Common myeloid progenitor, CD34-positive (primary cell): ENCODE measurements at regions not wholly inside any gene's neighbourhood (a gene's known extent, or its start where the extent isn't known, plus 50 kb on each side); places are given as distances from the start of the nearest gene placed in this dataset.
A peak's percentile ranks its signal among the peaks of the same experiment; 100 is the strongest.

Experiments used
- CTCF ChIA-PET: fragments of 350-600 bp; sonication (Branson Sonifier 250); formaldehyde crosslinking; loops from one replicate; lab custom pipeline; 2021; ENCODE audit warnings: antibody characterized with exemption; lab: Charles Lee
- POLR2A ChIA-PET: fragments of 350-600 bp; sonication (Branson Sonifier 250); formaldehyde crosslinking; loops from one replicate; lab custom pipeline; 2021; ENCODE audit warnings: antibody characterized with exemption; lab: Charles Lee
- DNase-seq, 3 donors: peaks; one replicate each; pipeline versions ENCODE4 v3.0.0 to v3.0.0-alpha.2; 2013
- H3K27ac ChIP-seq, 2 experiments: 1 replicate in 1 of 2; 2 replicates in 1 of 2; pipeline ENCODE4 v1.7.0; 2013; ENCODE audit warnings: inconsistent platforms in 2 of 2, low read length in 2 of 2, mild to moderate bottlenecking in 2 of 2, low read depth in 1 of 2, moderate library complexity in 1 of 2; ENCODE audit not compliant: severe bottlenecking in 2 of 2, insufficient read depth in 1 of 2, poor library complexity in 1 of 2
- H3K27me3 ChIP-seq, 5 experiments: replicated peaks in 2 of 5; 1 replicate in 3 of 5; 2 replicates in 2 of 5; pipeline versions ENCODE4 v1.6.1 to v1.7.0; 2013; ENCODE audit warnings: low read length in 4 of 5, mild to moderate bottlenecking in 2 of 5, moderate library complexity in 2 of 5, inconsistent platforms in 1 of 5; ENCODE audit not compliant: insufficient read depth in 5 of 5, control insufficient read depth in 4 of 5
- H3K36me3 ChIP-seq, 4 experiments: 1 replicate in 2 of 4; 2 replicates in 2 of 4; pipeline versions ENCODE4 v1.6.1 to v1.7.0; 2013; ENCODE audit warnings: low read length in 3 of 4, control low read depth in 1 of 4, mild to moderate bottlenecking in 1 of 4; ENCODE audit not compliant: control insufficient read depth in 4 of 4, insufficient read depth in 4 of 4
- H3K4me1 ChIP-seq, 4 experiments: 1 replicate in 3 of 4; 2 replicates in 1 of 4; pipeline versions ENCODE4 v1.6.1 to v1.7.1; 2013; ENCODE audit warnings: low read length in 3 of 4, mild to moderate bottlenecking in 3 of 4, control low read depth in 1 of 4, inconsistent platforms in 1 of 4, moderate library complexity in 1 of 4; ENCODE audit not compliant: control insufficient read depth in 4 of 4, insufficient read depth in 4 of 4; ENCODE audit errors: control extremely low read depth in 1 of 4
- H3K4me3 ChIP-seq, 7 experiments: 1 replicate in 4 of 7; 2 replicates in 3 of 7; pipeline versions ENCODE4 v1.5.1 to v1.7.0; 2013; ENCODE audit warnings: mild to moderate bottlenecking in 7 of 7, low read length in 6 of 7, moderate library complexity in 6 of 7, inconsistent platforms in 2 of 7, low read depth in 2 of 7, control low read depth in 1 of 7; ENCODE audit not compliant: insufficient read depth in 4 of 7, control insufficient read depth in 1 of 7; ENCODE audit errors: extremely low read depth in 1 of 7
- H3K9me3 ChIP-seq, 5 experiments: 1 replicate in 4 of 5; 2 replicates in 1 of 5; pipeline versions ENCODE4 v1.6.1 to v1.7.1; 2013; ENCODE audit warnings: low read length in 4 of 5, mild to moderate bottlenecking in 2 of 5, inconsistent platforms in 1 of 5, low read depth in 1 of 5, moderate library complexity in 1 of 5; ENCODE audit not compliant: control insufficient read depth in 4 of 5, insufficient read depth in 2 of 5; ENCODE audit errors: control extremely low read depth in 1 of 5
- WGBS: methylation state at CpG from one replicate; pipeline ENCODE4 v1.1.5; 2013; ENCODE audit not compliant: insufficient coverage; 5-methylcytosine and 5-hydroxymethylcytosine counted together

- no peak overlapping the region for H3K4me3 ChIP-seq
- WGBS = 31% methylated on average over 9 of the region's 16 CpGs
- H3K36me3 ChIP-seq = no peaks in the 10 kb centered on the region
- H3K27ac ChIP-seq = no peak overlapping the region
- ChIA-PET POLR2A (no interaction called here), CTCF (no interaction called here)
- peaks cover 0 to 18% (median 1%) of the 10 kb centered on the region in 5 experiments for H3K27me3 ChIP-seq
- H3K9me3 ChIP-seq = peaks cover 0 to 8% (median 0%) of the 10 kb centered on the region in 5 experiments
- peaks cover 0 to 16% (median 6%) of the 10 kb centered on the region in 4 experiments for H3K4me1 ChIP-seq
- peak in 1 of 3 donors; percentile 6 for DNase-seq
Measured at GRCh38 chr2:6310256-6311215, 555.2 kb downstream of the CMPK2 start.

- ChIA-PET CTCF (interaction anchor here (1.2 kb wide), 1 partner anchor 36 kb away, joined by 3 read pairs; no protein-coding TSS in a partner anchor), POLR2A (no interaction called here)
- H3K27ac ChIP-seq = no peak overlapping the region
- WGBS = 100% methylated on average over 2 of the region's 6 CpGs
- peaks cover 0 to 22% (median 8%) of the 10 kb centered on the region in 5 experiments for H3K27me3 ChIP-seq
- no peaks in the 10 kb centered on the region for H3K36me3 ChIP-seq
- DNase-seq = no peak
- H3K9me3 ChIP-seq = peaks cover 0 to 8% (median 0%) of the 10 kb centered on the region in 5 experiments
- peaks cover 0 to 16% (median 6%) of the 10 kb centered on the region in 4 experiments for H3K4me1 ChIP-seq
- H3K4me3 ChIP-seq = no peak overlapping the region
Measured at GRCh38 chr2:6312367-6312766, 553.3 kb downstream of the CMPK2 start.

GRCh38 chr2:6314218-6314960, 551.3 kb downstream of the CMPK2 start:
- H3K27ac ChIP-seq = no peak overlapping the region
- H3K27me3 ChIP-seq = peaks cover 0 to 25% (median 8%) of the 10 kb centered on the region in 5 experiments
- WGBS = 46% methylated on average over 3 of the region's 4 CpGs
- H3K4me1 ChIP-seq = peaks cover 0 to 11% (median 5%) of the 10 kb centered on the region in 4 experiments
- CTCF ChIA-PET = no interaction called here
- no peak overlapping the region for H3K4me3 ChIP-seq
- DNase-seq = no peak
- POLR2A ChIA-PET = no interaction called here
- H3K36me3 ChIP-seq = no peaks in the 10 kb centered on the region
- peaks cover 0 to 8% (median 0%) of the 10 kb centered on the region in 5 experiments for H3K9me3 ChIP-seq

DNA sequence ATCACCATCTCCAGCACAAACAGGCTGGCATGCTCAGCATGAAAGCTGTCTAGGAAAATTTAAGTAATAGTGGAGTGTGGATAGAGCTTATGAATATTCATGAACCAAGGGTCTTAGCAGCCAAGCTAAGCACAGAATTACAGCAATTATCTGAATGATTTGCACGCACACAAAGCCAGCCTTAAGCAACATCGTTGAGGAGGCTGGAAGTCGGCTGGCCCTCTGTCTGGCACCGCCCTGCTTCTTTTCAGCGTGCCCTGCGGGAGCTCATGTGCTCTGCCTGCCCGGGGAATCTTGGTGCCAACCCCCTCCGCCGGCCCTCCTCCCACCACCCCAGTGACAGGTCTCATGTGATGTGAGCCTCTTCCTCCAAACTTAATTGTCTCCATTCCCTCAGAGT, 540.1 kb downstream of the CMPK2 start:
- 86% methylated on average over 9 of the region's 9 CpGs for WGBS
- no peaks in the 10 kb centered on the region for H3K36me3 ChIP-seq
- ChIA-PET POLR2A (no interaction called here), CTCF (no interaction called here)
- no peaks in the 10 kb centered on the region for H3K4me1 ChIP-seq
- no peak overlapping the region for H3K4me3 ChIP-seq
- peaks cover 0 to 3% (median 0%) of the 10 kb centered on the region in 5 experiments for H3K9me3 ChIP-seq
- no peak for DNase-seq
- H3K27me3 ChIP-seq = no peaks in the 10 kb centered on the region
- H3K27ac ChIP-seq = no peak overlapping the region

- no peak overlapping the region for H3K4me3 ChIP-seq
- peaks cover 0 to 3% (median 0%) of the 10 kb centered on the region in 5 experiments for H3K9me3 ChIP-seq
- no peaks in the 10 kb centered on the region for H3K4me1 ChIP-seq
- no peak overlapping the region for H3K27ac ChIP-seq
- no peaks in the 10 kb centered on the region for H3K27me3 ChIP-seq
- no peaks in the 10 kb centered on the region for H3K36me3 ChIP-seq
- WGBS = 100% methylated on average over 2 of the region's 3 CpGs
- ChIA-PET POLR2A (no interaction called here), CTCF (no interaction called here)
- no peak for DNase-seq
Measured at GRCh38 chr2:6326958-6327357, 538.7 kb downstream of the CMPK2 start.

GRCh38 chr2:6336752-6337471, 528.8 kb downstream of the CMPK2 start:
- no peak for DNase-seq
- ChIA-PET POLR2A (no interaction called here), CTCF (no interaction called here)
- 95% methylated on average over 5 of the region's 5 CpGs for WGBS
- no peaks in the 10 kb centered on the region for H3K36me3 ChIP-seq
- H3K27me3 ChIP-seq = no peaks in the 10 kb centered on the region
- peaks cover 0 to 2% (median 0%) of the 10 kb centered on the region in 5 experiments for H3K9me3 ChIP-seq
- H3K27ac ChIP-seq = no peak overlapping the region
- no peaks in the 10 kb centered on the region for H3K4me1 ChIP-seq
- H3K4me3 ChIP-seq = no peak overlapping the region
